ENCODE measurements at regions not wholly inside any gene's neighbourhood (a gene's known extent, or its start where the extent isn't known, plus 50 kb on each side); places are given as distances from the start of the nearest gene placed in this dataset.

DNA sequence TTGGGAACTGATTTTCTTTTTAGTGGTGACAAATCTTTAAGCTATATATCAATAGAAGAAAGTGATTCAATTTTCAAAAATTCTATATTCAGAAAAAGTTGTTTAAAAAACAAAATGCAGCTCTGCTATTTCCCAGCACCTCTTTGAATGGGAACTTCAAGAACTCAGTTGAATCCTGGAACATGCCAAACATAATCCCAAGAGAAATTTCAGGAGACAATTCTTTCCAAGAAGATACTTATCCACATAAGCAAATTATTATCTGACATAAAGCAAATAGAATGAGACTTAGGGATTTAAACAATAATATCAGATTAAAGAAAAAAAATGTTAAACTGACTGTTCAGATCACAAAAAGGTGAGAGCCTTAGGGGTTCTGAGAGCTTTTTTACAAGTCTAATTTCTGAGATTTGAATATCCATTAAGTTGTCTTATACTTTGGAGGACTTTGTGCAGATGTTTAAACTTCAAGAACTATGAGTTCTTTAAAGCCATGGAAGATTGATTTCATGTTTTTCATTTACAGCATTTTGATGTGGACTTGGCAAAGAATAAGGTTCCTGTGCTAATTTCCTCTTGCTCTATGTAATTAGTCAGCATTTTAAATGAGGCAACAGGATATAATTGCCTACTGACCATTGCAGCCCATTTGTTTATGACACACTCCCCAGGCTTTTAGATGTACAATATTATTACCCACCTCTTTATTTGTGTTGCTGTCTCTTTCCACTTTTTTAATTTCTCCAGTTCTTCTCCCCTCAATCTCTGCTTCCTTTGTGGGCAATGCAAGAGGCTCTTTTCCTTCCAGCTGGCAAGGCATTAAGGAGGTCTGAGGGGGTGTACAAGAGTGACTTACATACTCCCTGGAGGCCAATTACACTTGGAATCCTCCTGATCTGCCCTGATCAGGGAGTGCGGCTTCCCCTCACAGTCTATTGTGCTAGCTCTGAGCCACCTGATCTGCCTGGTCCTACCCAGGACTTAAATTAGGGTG is 419.1 kb downstream of the NR2F1-AS1 start:
- Histone ChIP-seq H3K36me3 (replicated peaks; ENCODE audit: control insufficient read depth, insufficient read depth, low read length) (no peaks in the 10 kb centered on the region), H3K27me3 (ENCODE audit: control insufficient read depth, insufficient read depth, low read length) (no peaks in the 10 kb centered on the region), H3K4me3 (ENCODE audit: insufficient read depth, low read depth, low read length) (no peak overlapping the region)
- DNase-seq, result no peak

DNA sequence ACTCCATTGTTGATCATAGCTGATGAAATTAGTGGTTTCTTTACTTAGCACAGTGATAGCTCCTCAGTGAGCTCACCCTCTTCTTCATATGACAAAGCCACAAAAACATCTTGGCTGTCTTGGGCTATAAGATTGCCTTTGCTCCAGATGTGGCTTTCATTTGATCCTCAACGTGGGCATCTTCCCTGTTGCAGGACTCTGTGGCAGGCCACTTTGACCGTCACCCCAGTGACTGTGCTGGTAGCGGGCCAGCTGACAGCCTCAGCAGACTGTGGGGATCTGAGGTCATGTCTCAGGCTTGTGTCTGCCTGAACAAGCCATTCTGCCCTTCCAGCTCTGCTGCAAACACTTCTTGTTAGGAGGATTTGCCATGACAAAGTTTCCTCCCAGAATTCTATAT is 422.2 kb downstream of the NR2F1-AS1 start:
- Histone ChIP-seq H3K36me3 (replicated peaks; ENCODE audit: control insufficient read depth, insufficient read depth, low read length) (no peaks in the 10 kb centered on the region), H3K4me3 (ENCODE audit: insufficient read depth, low read depth, low read length) (no peak overlapping the region), H3K27me3 (ENCODE audit: control insufficient read depth, insufficient read depth, low read length) (no peaks in the 10 kb centered on the region)
- no peak for DNase-seq

DNA sequence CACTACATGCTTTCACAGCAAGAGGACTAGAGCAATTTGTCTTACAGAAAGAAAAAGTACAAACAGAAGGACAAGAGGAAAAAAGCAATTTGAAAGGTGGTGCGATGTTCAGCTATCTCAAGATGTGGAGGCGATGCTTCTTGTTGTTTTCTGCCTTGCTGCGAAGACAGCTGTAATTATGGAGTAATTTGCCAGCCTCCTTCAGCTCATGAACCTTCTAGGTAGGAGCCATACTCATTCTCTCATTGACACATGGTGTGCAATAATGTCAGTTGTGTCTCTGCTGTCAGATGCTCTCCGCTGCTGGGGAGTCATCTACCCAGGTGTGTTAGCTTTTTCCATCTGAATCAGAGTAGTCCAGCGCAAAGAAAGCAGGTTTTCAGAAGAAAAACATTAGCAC is 424.5 kb downstream of the NR2F1-AS1 start:
- Histone ChIP-seq H3K4me3 (ENCODE audit: insufficient read depth, low read depth, low read length) (no peak overlapping the region), H3K36me3 (replicated peaks; ENCODE audit: control insufficient read depth, insufficient read depth, low read length) (no peaks in the 10 kb centered on the region), H3K27me3 (ENCODE audit: control insufficient read depth, insufficient read depth, low read length) (no peaks in the 10 kb centered on the region)
- DNase-seq, result no peak

DNA sequence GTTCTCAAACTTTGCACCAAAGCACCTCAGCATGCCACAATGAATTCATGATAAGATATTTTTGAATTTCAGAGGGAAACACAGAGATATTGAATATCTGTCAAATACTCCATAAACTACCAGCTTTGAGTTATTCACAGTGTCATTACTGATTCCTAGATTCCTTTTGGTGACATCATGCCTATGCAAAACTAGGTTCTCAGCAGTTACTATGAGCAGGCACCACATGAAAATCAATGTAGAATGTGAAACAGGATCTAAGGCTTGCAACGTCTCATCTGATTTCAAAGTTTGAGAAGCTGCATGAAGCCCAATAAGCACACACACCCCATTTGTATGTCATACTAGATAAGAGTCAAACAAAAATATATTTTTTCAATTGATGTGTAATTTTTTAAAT is 426.5 kb downstream of the NR2F1-AS1 start:
- no peaks in the 10 kb centered on the region for H3K27me3 ChIP-seq (ENCODE audit: control insufficient read depth, insufficient read depth, low read length)
- H3K36me3 ChIP-seq (replicated peaks; ENCODE audit: control insufficient read depth, insufficient read depth, low read length), result no peaks in the 10 kb centered on the region

DNA sequence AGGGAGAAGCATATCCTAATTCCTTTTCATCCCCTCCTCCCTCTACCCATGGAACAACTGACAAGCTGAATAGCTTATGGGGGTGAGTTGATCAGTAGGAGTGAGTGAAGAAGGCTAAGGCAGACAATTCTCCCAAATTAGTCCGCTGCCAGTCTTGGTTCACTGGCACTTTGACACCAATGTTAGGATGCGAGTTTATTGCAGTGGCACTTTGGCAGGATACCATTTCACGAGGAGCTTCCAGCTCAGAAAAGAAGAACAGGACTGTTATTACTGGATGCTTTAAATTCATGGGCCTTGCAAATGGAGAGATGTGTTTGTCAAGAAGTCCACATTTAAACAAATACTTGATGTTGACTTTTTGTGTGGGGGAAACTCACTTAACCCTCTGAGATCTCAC is 427.6 kb downstream of the NR2F1-AS1 start:
- Histone ChIP-seq H3K4me3 (ENCODE audit: insufficient read depth, low read depth, low read length) (no peak overlapping the region), H3K36me3 (replicated peaks; ENCODE audit: control insufficient read depth, insufficient read depth, low read length) (no peaks in the 10 kb centered on the region), H3K27me3 (ENCODE audit: control insufficient read depth, insufficient read depth, low read length) (no peaks in the 10 kb centered on the region)
- no peak for DNase-seq

More for the DNA sequence above, 426.5 kb downstream of the NR2F1-AS1 start:
- no peak for DNase-seq
- no peak overlapping the region for H3K4me3 ChIP-seq (ENCODE audit: insufficient read depth, low read depth, low read length)

DNA sequence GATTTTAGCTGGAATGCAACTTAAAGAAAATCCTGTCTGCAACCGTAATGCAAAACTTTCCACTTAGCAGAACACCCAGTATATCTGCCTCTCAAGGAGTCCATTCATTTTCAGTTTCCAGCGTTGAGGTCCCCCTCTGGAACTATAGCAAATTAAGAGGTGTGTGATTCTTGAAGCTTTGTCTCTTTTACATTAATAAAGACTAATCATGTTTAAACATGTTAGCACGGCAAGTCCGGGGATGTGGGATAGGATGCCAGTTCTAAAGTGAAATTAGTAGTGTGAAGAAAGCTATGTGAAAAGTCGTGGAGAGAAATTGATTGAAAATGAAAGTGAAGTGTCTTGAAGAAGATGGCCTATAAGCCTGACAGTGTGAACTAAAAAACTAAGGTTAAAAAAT is 429.1 kb downstream of the NR2F1-AS1 start:
- no peak overlapping the region for H3K4me3 ChIP-seq (ENCODE audit: insufficient read depth, low read depth, low read length)
- no peaks in the 10 kb centered on the region for H3K36me3 ChIP-seq (replicated peaks; ENCODE audit: control insufficient read depth, insufficient read depth, low read length)
- H3K27me3 ChIP-seq (ENCODE audit: control insufficient read depth, insufficient read depth, low read length), result no peaks in the 10 kb centered on the region

DNA sequence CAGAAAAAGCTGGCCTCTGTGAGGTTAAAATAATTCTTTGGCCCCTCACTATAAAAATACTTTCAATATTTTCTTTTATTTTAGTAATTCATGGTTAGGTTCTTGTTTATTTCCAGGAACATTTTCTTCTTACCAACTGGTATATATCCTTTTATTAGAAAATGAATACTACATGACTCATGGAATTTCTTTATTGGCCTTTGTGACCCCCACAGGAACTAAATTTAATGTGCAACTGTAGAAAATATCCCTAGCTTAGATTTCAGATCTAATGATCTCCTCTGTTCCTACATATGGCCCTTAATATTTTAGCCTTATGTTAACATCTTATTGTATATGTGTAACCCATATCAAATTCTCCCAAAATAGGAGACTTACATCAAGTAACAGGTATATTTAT is 429.9 kb downstream of the NR2F1-AS1 start:
- Histone ChIP-seq H3K27me3 (ENCODE audit: control insufficient read depth, insufficient read depth, low read length) (no peaks in the 10 kb centered on the region), H3K4me3 (ENCODE audit: insufficient read depth, low read depth, low read length) (no peak overlapping the region), H3K36me3 (replicated peaks; ENCODE audit: control insufficient read depth, insufficient read depth, low read length) (no peaks in the 10 kb centered on the region)
- DNase-seq, result no peak

More for the DNA sequence above, 429.1 kb downstream of the NR2F1-AS1 start:
- no peak for DNase-seq

DNA sequence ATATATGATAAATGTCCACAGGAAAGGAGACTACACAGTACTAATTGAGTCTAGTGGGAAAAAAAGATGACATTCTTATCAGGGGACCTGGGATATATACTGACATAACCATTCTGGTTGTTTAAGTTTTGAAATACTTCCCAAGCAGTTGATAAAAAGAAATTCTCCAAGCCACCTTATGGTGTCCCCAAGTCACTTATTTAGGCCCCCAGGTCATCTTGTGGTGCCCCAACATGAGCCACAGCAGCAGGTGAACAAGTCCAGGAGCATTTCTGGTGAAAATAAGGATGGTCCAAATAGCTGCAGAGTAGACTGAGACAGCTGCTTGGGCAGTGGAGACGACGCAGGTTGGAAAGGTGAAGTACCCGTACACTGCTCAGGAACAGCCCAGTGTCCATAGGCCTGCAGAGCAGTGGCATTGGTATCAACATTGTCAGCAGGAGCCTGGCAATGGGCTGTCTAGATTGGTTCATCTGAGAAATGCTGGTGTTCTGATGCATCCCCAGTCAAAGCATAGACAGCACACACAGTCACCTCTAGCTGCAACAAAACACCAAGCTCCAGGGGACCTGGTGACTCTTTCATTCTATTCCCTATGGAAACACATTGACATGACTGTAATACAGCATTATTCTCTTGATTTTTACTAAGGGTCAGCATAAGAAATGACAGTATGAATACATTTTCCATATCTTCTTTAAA is 430.6 kb downstream of the NR2F1-AS1 start:
- DNase-seq, result no peak
- Histone ChIP-seq H3K27me3 (ENCODE audit: control insufficient read depth, insufficient read depth, low read length) (no peaks in the 10 kb centered on the region), H3K4me3 (ENCODE audit: insufficient read depth, low read depth, low read length) (no peak overlapping the region), H3K36me3 (replicated peaks; ENCODE audit: control insufficient read depth, insufficient read depth, low read length) (no peaks in the 10 kb centered on the region)

DNA sequence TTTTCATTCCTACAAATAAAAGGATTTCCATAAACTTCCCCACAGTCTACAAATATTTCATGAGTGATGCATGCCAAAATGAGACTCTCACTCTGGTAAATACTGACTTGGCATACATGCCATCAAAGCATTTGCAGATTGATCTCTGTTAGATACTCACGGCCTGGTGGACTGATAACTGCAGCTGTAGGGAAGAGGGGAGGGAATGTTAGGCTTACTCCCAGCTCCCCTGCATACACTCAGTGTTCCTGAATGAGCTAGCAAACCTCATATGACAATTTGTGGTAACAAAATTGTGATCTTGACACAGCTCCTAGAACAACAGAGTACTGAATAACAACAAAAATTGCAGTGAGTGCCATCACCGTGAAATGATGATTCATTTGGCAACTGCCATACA is 435.3 kb downstream of the NR2F1-AS1 start:
- no peaks in the 10 kb centered on the region for H3K36me3 ChIP-seq (replicated peaks; ENCODE audit: control insufficient read depth, insufficient read depth, low read length)
- H3K27me3 ChIP-seq (ENCODE audit: control insufficient read depth, insufficient read depth, low read length), result no peaks in the 10 kb centered on the region
- no peak overlapping the region for H3K4me3 ChIP-seq (ENCODE audit: insufficient read depth, low read depth, low read length)
- DNase-seq, result no peak

DNA sequence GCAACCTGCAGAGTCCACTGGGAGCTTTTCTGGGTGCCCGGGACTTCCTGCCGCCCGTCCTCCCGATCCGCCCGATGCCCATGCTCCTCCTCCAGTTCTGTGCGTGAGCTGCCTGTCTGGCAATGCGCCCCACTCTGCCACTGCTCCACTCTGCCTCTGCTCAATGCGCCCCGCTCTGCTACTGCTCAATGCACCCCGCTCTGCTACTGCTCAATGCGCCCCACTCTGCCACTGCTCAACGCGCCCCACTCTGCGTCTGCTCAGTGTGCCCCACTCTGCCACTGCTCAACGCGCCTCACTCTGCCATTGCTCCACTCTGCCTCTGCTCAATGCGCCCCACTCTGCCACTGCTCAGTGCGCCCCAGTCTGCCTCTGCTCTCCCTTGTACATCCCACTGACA is 436.0 kb downstream of the NR2F1-AS1 start:
- Histone ChIP-seq H3K4me3 (ENCODE audit: insufficient read depth, low read depth, low read length) (no peak overlapping the region), H3K36me3 (replicated peaks; ENCODE audit: control insufficient read depth, insufficient read depth, low read length) (no peaks in the 10 kb centered on the region), H3K27me3 (ENCODE audit: control insufficient read depth, insufficient read depth, low read length) (no peaks in the 10 kb centered on the region)
- DNase-seq, result no peak

DNA sequence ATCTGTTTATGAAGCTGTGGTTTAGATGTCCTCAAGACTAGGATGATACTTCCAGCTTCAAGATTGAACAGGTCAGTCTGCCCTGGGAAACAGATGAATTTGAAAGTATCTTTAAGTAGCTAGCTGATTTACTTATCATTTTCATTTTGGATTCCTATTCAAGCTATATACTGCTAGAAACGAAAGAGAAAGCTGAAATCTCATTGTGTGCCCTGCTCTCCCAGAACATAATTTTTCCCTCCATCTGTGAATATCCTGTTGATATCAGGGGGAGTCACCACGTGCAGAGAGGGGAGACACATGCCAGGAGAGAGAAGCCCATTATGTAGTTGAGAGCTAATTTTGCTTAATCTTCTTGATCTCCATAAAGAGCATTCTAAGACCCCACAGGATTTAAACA is 439.1 kb downstream of the NR2F1-AS1 start:
- DNase-seq, result no peak

DNA sequence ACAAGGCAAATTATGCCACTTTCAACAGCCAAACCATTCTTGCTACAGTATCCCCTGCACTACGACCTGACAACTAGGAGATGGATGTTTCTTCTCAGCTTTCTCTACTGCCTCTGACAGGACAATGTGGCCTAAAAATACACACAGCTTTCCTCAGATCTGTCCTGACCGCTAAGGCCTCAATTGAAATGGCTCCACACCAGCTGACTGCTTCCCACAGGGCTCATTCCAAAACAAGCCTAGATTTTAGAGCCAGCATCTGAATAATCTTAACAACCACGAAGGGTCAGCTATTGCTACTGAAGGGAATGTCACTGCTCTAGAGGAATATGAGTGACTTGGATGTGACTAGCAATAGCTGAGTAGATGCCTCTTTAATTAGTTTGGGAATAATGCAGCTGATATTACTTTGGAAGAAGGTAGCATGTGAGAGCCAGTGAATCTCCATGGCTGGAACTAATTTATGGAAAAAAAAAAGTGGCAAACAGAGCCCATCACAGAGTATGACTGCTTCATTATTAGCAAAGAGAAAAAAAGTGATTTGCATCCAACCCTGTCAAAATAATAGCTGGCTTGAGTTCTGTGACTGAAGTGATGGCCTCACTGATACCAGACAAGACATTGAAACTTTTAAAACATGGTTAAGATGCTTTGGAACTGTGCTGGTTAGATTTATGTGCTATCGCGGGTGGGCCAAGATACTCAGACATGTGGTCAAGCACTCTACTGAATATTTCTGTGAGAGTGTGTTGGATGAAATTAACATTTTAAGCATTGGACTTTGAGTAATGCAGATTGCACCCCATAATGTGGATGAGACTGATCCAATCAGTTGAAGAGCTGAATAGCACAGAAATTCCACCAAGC is 450.2 kb downstream of the NR2F1-AS1 start:
- no peak overlapping the region for H3K4me3 ChIP-seq (ENCODE audit: insufficient read depth, low read depth, low read length)
- H3K36me3 ChIP-seq (replicated peaks; ENCODE audit: control insufficient read depth, insufficient read depth, low read length), result no peaks in the 10 kb centered on the region
- no peaks in the 10 kb centered on the region for H3K27me3 ChIP-seq (ENCODE audit: control insufficient read depth, insufficient read depth, low read length)
- DNase-seq, result no peak

More for the DNA sequence above, 439.1 kb downstream of the NR2F1-AS1 start:
- Histone ChIP-seq H3K36me3 (replicated peaks; ENCODE audit: control insufficient read depth, insufficient read depth, low read length) (no peaks in the 10 kb centered on the region), H3K27me3 (ENCODE audit: control insufficient read depth, insufficient read depth, low read length) (no peaks in the 10 kb centered on the region), H3K4me3 (ENCODE audit: insufficient read depth, low read depth, low read length) (no peak overlapping the region)

DNA sequence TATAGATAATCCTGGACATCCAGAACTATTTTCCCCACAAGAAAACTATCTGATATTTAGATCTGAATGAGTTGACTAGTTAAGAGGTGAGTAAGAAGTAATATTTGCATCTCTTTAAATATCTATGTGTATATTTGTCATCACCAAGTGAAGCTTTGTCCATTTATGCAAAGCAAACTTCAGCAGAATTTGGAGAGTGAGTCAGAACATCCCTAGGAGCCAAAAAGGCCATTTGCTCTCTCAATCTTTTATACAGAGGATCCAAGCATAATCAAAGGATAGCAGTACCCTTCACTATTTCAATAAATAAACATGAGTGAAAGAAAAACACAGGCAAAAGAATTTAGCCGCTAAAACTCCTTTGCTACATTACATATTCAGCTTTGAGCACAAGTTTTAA is 454.4 kb downstream of the NR2F1-AS1 start:
- H3K4me3 ChIP-seq (ENCODE audit: insufficient read depth, low read depth, low read length), result no peak overlapping the region
- no peaks in the 10 kb centered on the region for H3K36me3 ChIP-seq (replicated peaks; ENCODE audit: control insufficient read depth, insufficient read depth, low read length)
- no peaks in the 10 kb centered on the region for H3K27me3 ChIP-seq (ENCODE audit: control insufficient read depth, insufficient read depth, low read length)
- DNase-seq, result no peak

DNA sequence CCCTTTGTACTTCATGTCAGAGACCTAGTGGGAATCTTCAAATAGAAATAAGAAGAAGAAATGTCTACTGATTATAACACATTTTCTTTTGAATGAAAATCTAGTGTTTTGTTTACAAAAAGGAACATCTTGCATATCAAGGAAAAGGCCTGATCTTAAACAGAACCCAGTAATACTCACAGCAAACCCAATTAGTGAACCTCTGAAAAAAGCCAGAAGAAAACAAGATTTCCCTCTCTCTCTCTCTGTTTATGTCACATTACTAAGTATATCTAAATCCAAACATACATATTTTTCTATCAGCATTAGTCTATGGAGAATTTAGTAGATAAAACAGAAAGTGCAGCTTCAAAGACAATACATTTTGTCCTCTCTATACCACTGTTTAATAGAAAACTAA is 457.9 kb downstream of the NR2F1-AS1 start:
- no peak overlapping the region for H3K4me3 ChIP-seq (ENCODE audit: insufficient read depth, low read depth, low read length)
- H3K36me3 ChIP-seq (replicated peaks; ENCODE audit: control insufficient read depth, insufficient read depth, low read length), result no peaks in the 10 kb centered on the region
- no peaks in the 10 kb centered on the region for H3K27me3 ChIP-seq (ENCODE audit: control insufficient read depth, insufficient read depth, low read length)
- DNase-seq, result no peak
